Dedifferentiated amniotic fluid mesenchymal stem cell (primary cell): ENCODE measurements at regions not wholly inside any gene's neighbourhood (a gene's known extent, or its start where the extent isn't known, plus 50 kb on each side); places are given as distances from the start of the nearest gene placed in this dataset.

ENCODE experiments used
- DNase-seq: peaks from one replicate; pipeline ENCODE4 v3.0.0-alpha.2; 2016; ENCODE audit errors: extremely low spot score

GRCh38 chr1:83770319-83770661 is 228.6 kb downstream of the TTLL7 start:
- no peak for DNase-seq

GRCh38 chr1:83769594-83770318 is 229.2 kb downstream of the TTLL7 start:
- no peak for DNase-seq

GRCh38 chr1:83769072-83769471 is 229.9 kb downstream of the TTLL7 start:
- DNase-seq = no peak

GRCh38 chr1:83766241-83766691 is 232.7 kb downstream of the TTLL7 start:
- no peak for DNase-seq

- no peak for DNase-seq
Measured at GRCh38 chr1:83765125-83765524, 233.8 kb downstream of the TTLL7 start.

GRCh38 chr1:83764209-83764608 is 234.7 kb downstream of the TTLL7 start:
- no peak for DNase-seq

GRCh38 chr1:83763361-83764095 is 235.4 kb downstream of the TTLL7 start:
- DNase-seq = no peak

GRCh38 chr1:83762416-83762815 is 236.5 kb downstream of the TTLL7 start:
- DNase-seq = no peak

GRCh38 chr1:83762039-83762365 is 236.9 kb downstream of the TTLL7 start:
- no peak for DNase-seq

GRCh38 chr1:83761167-83762038 is 237.5 kb downstream of the TTLL7 start:
- no peak for DNase-seq

- no peak for DNase-seq
Measured at GRCh38 chr1:83760226-83761021, 238.5 kb downstream of the TTLL7 start.

GRCh38 chr1:83756984-83757717 is 241.8 kb downstream of the TTLL7 start:
- DNase-seq = no peak

GRCh38 chr1:83751602-83752001 is 247.3 kb downstream of the TTLL7 start:
- DNase-seq = no peak

GRCh38 chr1:83750201-83750600 is 248.7 kb downstream of the TTLL7 start:
- no peak for DNase-seq

GRCh38 chr1:83747853-83748482 is 251.0 kb downstream of the TTLL7 start:
- DNase-seq = no peak

GRCh38 chr1:83746234-83746633 is 252.7 kb downstream of the TTLL7 start:
- no peak for DNase-seq

GRCh38 chr1:83742446-83742845 is 256.5 kb downstream of the TTLL7 start:
- DNase-seq = no peak

- no peak for DNase-seq
Measured at GRCh38 chr1:83741770-83742169, 257.2 kb downstream of the TTLL7 start.

GRCh38 chr1:83741348-83741747 is 257.6 kb downstream of the TTLL7 start:
- DNase-seq = no peak

- no peak for DNase-seq
Measured at GRCh38 chr1:83735526-83735925, 263.4 kb downstream of the TTLL7 start.

- DNase-seq = no peak
Measured at GRCh38 chr1:83734420-83734819, 264.5 kb downstream of the TTLL7 start.
